K562 (cell line): ENCODE measurements at regions not wholly inside any gene's neighbourhood (a gene's known extent, or its start where the extent isn't known, plus 50 kb on each side); places are given as distances from the start of the nearest gene placed in this dataset.

Source experiments
- ATAC-seq: fragments of 200-7000 bp; cut with Tn5 transposase; 3 replicates; pipeline ENCODE4 v1.9.1; 2020; ENCODE audit warnings: moderate library complexity
- BruUV-seq: library from RNA; stranded (reverse); fragments of 400-500 nt; replicated peaks from 2 replicates; lab custom pipeline; 2021; lab: Mats Ljungman, UMichigan
- CTCF ChIA-PET: fragments of 300-600 bp; formaldehyde crosslinking; extraction: SDS; loops from one replicate; lab custom pipeline; 2021; ENCODE audit warnings: low intra/inter-chr PET ratio; lab: Yijun Ruan, JAX
- POLR2A ChIA-PET: fragments of 300-600, 350-650 bp; sonication (Branson Sonifier 250); formaldehyde crosslinking; extraction: SDS; loops from one replicate; lab custom pipeline; 2021; ENCODE audit warnings: antibody characterized with exemption, inconsistent platforms; lab: Yijun Ruan, JAX
- DNase-seq, 4 experiments: peaks; one replicate each; pipeline versions ENCODE4 v3.0.0 to v3.0.0-alpha.2; 2011 to 2018; ENCODE audit warnings: low spot score in 3 of 4, mixed read lengths in 3 of 4; ENCODE audit errors: extremely low read depth in 1 of 4
- FAIRE-seq: peaks from 2 replicates; lab custom pipeline; 2011; peaks lifted over from hg19 to GRCh38; lab: Jason Lieb, UNC
- H2AFZ ChIP-seq: 2 replicates; pipeline ENCODE4 v1.6.0; 2011; ENCODE audit warnings: low read depth, low read length, control low read depth, inconsistent platforms
- H3K27ac ChIP-seq: fragments of 200-600 bp; 3 replicates; pipeline ENCODE4 v1.8.0; 2011; ENCODE audit warnings: low read depth, mild to moderate bottlenecking, control low read depth, inconsistent platforms, low read length, moderate library complexity, mixed read lengths; ENCODE audit errors: extremely low read depth
- H3K27me3 ChIP-seq, 2 experiments: fragments of 300-600 bp in 1 of 2; 2 replicates in 1 of 2; 3 replicates in 1 of 2; pipeline versions ENCODE4 v1.6.0 to v1.8.0; 2011; ENCODE audit warnings: inconsistent platforms in 2 of 2, low read length in 2 of 2, mild to moderate bottlenecking in 1 of 2, mixed read lengths in 1 of 2, moderate library complexity in 1 of 2; ENCODE audit not compliant: control insufficient read depth in 2 of 2, insufficient read depth in 2 of 2
- H3K36me3 ChIP-seq: fragments of 300-600 bp; 3 replicates; pipeline ENCODE4 v1.8.0; 2011; ENCODE audit warnings: mild to moderate bottlenecking, low read length, inconsistent platforms; ENCODE audit not compliant: control insufficient read depth, insufficient read depth
- H3K4me1 ChIP-seq, 2 experiments: fragments of 200-600 bp in 1 of 2; replicated peaks in 1 of 2; 2 replicates in 1 of 2; 3 replicates in 1 of 2; pipeline versions ENCODE4 v1.5.1 to v1.8.0; 2011; ENCODE audit warnings: inconsistent platforms in 2 of 2, low read length in 2 of 2, mild to moderate bottlenecking in 1 of 2, mixed read lengths in 1 of 2, moderate library complexity in 1 of 2; ENCODE audit not compliant: control insufficient read depth in 2 of 2, insufficient read depth in 2 of 2
- H3K4me2 ChIP-seq: 2 replicates; pipeline ENCODE4 v1.6.1; 2011; ENCODE audit warnings: low read length, control low read depth, inconsistent platforms, mixed read lengths; ENCODE audit not compliant: insufficient read depth
- H3K4me3 ChIP-seq: fragments of 200-600 bp; sonication (generic), shearing (Covaris generic); 2 replicates; pipeline ENCODE4 v1.5.1; 2016; ENCODE audit warnings: control low read depth, inconsistent platforms
- H3K79me2 ChIP-seq: fragments of 200-600 bp; 3 replicates; pipeline ENCODE4 v1.8.0; 2011; ENCODE audit warnings: low read length, inconsistent platforms; ENCODE audit not compliant: control insufficient read depth, insufficient read depth
- H3K9ac ChIP-seq, 2 experiments: 2 replicates each; pipeline versions ENCODE4 v1.6.0 to v1.6.1; 2011; ENCODE audit warnings: low read depth in 2 of 2, low read length in 2 of 2, control low read depth in 1 of 2, inconsistent platforms in 1 of 2, mild to moderate bottlenecking in 1 of 2, mixed read lengths in 1 of 2; ENCODE audit not compliant: insufficient read depth in 1 of 2
- H3K9me1 ChIP-seq: one replicate; pipeline ENCODE4 v1.6.0; 2011; ENCODE audit warnings: inconsistent platforms, mild to moderate bottlenecking, low read length, moderate library complexity; ENCODE audit not compliant: control insufficient read depth, insufficient read depth
- H3K9me3 ChIP-seq: replicated peaks from 2 replicates; pipeline ENCODE4 v1.5.1; 2011; ENCODE audit warnings: low read depth, low read length, inconsistent platforms; ENCODE audit not compliant: control insufficient read depth, insufficient read depth
- H4K20me1 ChIP-seq: replicated peaks from 2 replicates; pipeline ENCODE4 v1.6.1; 2011; ENCODE audit warnings: low read length, inconsistent platforms, mixed read lengths; ENCODE audit not compliant: control insufficient read depth, insufficient read depth
- ASH1L ChIP-seq: fragments of 450-650 bp; IDR thresholded peaks from 2 replicates; pipeline ENCODE4 v1.6.1; 2018; ENCODE audit warnings: borderline replicate concordance, mild to moderate bottlenecking, low read depth; ENCODE audit not compliant: partially characterized antibody
- COPS2 ChIP-seq: fragments of 450-650 bp; conservative IDR thresholded peaks from 2 replicates; pipeline ENCODE4 v1.6.1; 2016; ENCODE audit warnings: mild to moderate bottlenecking, moderate library complexity
- DPF2 ChIP-seq: fragments of 450-650 bp; IDR thresholded peaks from 2 replicates; pipeline ENCODE4 v1.6.1; 2016
- EWSR1 ChIP-seq: fragments of 450-650 bp; IDR thresholded peaks from 2 replicates; pipeline ENCODE4 v1.6.1; 2018; ENCODE audit warnings: borderline replicate concordance, mild to moderate bottlenecking, low read depth, moderate library complexity; ENCODE audit not compliant: partially characterized antibody
- NCOA6 ChIP-seq: fragments of 450-650 bp; IDR thresholded peaks from 2 replicates; pipeline ENCODE4 v1.6.1; 2017; ENCODE audit warnings: mild to moderate bottlenecking
- PHF20 ChIP-seq: fragments of 450-650 bp; IDR thresholded peaks from 2 replicates; pipeline ENCODE4 v1.6.1; 2018; ENCODE audit not compliant: partially characterized antibody
- RBM34 ChIP-seq: fragments of 200-400 bp; formaldehyde crosslinking; IDR thresholded peaks from 2 replicates; pipeline ENCODE4 v1.6.1; 2018; ENCODE audit warnings: low read length, borderline replicate concordance; ENCODE audit not compliant: insufficient read depth
- ZNF77 ChIP-seq: fragments of 250-450 bp; sonication (Bioruptor Pico); IDR thresholded peaks from 2 replicates; pipeline ENCODE4 v1.5.0; 2020
- WGBS: fragments of 100-300 bp; shearing (Covaris generic); methylation state at CpG from one replicate; pipeline ENCODE4 v1.1.6; 2016; ENCODE audit warnings: low coverage, mixed read lengths; ENCODE audit not compliant: insufficient coverage; ENCODE audit errors: missing lambda C conversion rate; 5-methylcytosine and 5-hydroxymethylcytosine counted together
- in situ Hi-C: fragments of 300-500 bp; cut with MboI; formaldehyde crosslinking; loops from 4 replicates; pipeline ENCODE4 v1.15.0; 2018; ENCODE audit warnings: inconsistent platforms, mixed read lengths
- intact Hi-C: fragments of 100-400 bp; cut with micrococcal nuclease; formaldehyde crosslinking; loops from 2 replicates; pipeline ENCODE4 v1.14.2; 2022
- TF ChIP-seq, protein P1 (sequence below): conservative IDR thresholded peaks from 2 replicates; pipeline ENCODE4 v1.6.1; 2011; ENCODE audit warnings: low read depth, mild to moderate bottlenecking, low read length; ENCODE audit not compliant: control insufficient read depth
- TF ChIP-seq, protein P2 (sequence below), 3 experiments: fragments of 200-800 bp in 1 of 3; sonication (Bioruptor generic) in 1 of 3; sonication (generic) in 1 of 3; formaldehyde crosslinking in 1 of 3; IDR thresholded peaks; 2 replicates each; pipeline versions ENCODE4 v1.6.1 to v1.8.0; 2016 to 2022; ENCODE audit warnings: mild to moderate bottlenecking in 2 of 3, missing compliant biosample characterization in 2 of 3, missing genetic modification characterization in 2 of 3, missing genetic modification reagents in 1 of 3
- TF ChIP-seq, protein P3 (sequence below): fragments of 250-450 bp; sonication (Bioruptor Pico); IDR thresholded peaks from 2 replicates; pipeline ENCODE4 v1.4.0; 2020
- TF ChIP-seq, protein P4 (sequence below): IDR thresholded peaks from 2 replicates; pipeline ENCODE4 v1.6.1; 2011; ENCODE audit warnings: borderline replicate concordance, low read depth, mild to moderate bottlenecking, moderate library complexity, low read length; ENCODE audit not compliant: insufficient read depth, poor library complexity, severe bottlenecking

DNA sequence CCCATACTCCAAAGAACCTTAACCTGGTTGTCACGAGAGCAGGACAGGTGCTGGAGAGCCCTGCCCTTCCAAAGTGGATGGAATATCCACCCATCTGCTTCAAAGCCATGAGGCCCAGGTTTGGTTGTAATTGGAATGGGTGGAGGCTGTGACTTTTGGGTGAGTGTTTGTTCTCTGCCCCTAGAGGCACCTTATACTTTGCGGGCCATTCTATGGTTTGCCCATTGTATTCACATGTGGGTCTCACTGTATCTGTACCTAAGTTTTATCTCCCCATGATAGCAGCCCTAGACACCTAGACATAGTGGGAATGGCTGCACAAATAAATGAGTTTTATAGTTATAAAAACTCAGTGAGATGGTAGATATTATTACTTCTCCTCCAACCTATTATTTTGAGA lies 67.1 kb upstream of the NAA20 start (continued):
- TF ChIP-seq, protein P1, sequence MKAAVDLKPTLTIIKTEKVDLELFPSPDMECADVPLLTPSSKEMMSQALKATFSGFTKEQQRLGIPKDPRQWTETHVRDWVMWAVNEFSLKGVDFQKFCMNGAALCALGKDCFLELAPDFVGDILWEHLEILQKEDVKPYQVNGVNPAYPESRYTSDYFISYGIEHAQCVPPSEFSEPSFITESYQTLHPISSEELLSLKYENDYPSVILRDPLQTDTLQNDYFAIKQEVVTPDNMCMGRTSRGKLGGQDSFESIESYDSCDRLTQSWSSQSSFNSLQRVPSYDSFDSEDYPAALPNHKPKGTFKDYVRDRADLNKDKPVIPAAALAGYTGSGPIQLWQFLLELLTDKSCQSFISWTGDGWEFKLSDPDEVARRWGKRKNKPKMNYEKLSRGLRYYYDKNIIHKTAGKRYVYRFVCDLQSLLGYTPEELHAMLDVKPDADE, result no peak
- TF ChIP-seq, protein P2, sequence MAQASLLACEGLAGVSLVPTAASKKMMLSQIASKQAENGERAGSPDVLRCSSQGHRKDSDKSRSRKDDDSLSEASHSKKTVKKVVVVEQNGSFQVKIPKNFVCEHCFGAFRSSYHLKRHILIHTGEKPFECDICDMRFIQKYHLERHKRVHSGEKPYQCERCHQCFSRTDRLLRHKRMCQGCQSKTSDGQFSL (CRISPR knock-in tag; IDR thresholded peaks at IDR 0.05), result no peak
- TF ChIP-seq, protein P2 (tag; IDR thresholded peaks at IDR 0.05), result no peak
- TF ChIP-seq, protein P3, sequence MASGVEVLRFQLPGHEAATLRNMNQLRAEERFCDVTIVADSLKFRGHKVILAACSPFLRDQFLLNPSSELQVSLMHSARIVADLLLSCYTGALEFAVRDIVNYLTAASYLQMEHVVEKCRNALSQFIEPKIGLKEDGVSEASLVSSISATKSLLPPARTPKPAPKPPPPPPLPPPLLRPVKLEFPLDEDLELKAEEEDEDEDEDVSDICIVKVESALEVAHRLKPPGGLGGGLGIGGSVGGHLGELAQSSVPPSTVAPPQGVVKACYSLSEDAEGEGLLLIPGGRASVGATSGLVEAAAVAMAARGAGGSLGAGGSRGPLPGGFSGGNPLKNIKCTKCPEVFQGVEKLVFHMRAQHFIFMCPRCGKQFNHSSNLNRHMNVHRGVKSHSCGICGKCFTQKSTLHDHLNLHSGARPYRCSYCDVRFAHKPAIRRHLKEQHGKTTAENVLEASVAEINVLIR (CRISPR knock-in tag), result no peak
- TF ChIP-seq, all 486 proteins: peak for 0

DNA sequence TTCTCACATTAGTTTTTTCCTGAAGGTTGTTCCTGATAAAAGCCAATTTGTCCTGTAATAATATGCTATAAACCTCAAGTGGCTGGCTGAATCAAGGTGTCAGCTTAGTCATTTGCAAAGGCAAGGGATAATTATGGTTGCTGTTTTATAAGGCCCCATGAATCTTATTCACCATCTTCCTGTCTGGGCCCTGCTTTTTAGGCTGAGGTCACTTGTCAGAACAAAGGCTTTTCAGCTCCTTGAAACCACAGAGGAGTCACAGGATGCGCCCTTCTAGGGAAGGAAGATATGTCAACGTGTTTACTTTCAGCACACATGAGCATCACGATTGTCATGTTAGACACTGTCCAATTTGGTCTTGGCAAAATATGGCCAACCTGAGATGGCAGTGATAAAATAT lies 64.8 kb upstream of the NAA20 start:
- CTCF ChIA-PET, result no interaction called here
- no peaks in the 10 kb centered on the region for H3K9me3 ChIP-seq
- ATAC-seq (no peak), DNase-seq (no peak), FAIRE-seq (no peak)
- no peaks in the 10 kb centered on the region for H3K79me2 ChIP-seq
- no peaks in the 10 kb centered on the region for H4K20me1 ChIP-seq
- no peaks in the 10 kb centered on the region for H3K36me3 ChIP-seq
- intact Hi-C loops, result no loop called here
- no peak overlapping the region for H3K9ac ChIP-seq
- H2AFZ ChIP-seq, result no peak overlapping the region
- no peak overlapping the region for H3K27ac ChIP-seq
- H3K4me1 ChIP-seq, result 0 out of 5 replicates have a peak, but pooled peaks cover 0 to 2% of the 10 kb centered on the region in 2 experiments
- in situ Hi-C loops, result no loop called here
- WGBS, result 0% methylated on average over 3 of the region's 3 CpGs
- no peak overlapping the region for H3K4me2 ChIP-seq
- H3K4me3 ChIP-seq, result no peak overlapping the region
- peaks cover 0 to 7% of the 10 kb centered on the region in 2 experiments; a peak in 1 of 5 replicates for H3K27me3 ChIP-seq
- BruUV-seq, result no TSS peak
- H3K9me1 ChIP-seq, result no peaks in the 10 kb centered on the region
- POLR2A ChIA-PET, result no interaction called here
- no peak for TF ChIP-seq COPS2
- no peak for TF ChIP-seq ASH1L
- no peak for TF ChIP-seq DPF2
- TF ChIP-seq EWSR1, result no peak
- no peak for TF ChIP-seq NCOA6
- no peak for TF ChIP-seq ZNF77 (CRISPR knock-in tag)
- TF ChIP-seq PHF20, result no peak
- TF ChIP-seq, protein P4, sequence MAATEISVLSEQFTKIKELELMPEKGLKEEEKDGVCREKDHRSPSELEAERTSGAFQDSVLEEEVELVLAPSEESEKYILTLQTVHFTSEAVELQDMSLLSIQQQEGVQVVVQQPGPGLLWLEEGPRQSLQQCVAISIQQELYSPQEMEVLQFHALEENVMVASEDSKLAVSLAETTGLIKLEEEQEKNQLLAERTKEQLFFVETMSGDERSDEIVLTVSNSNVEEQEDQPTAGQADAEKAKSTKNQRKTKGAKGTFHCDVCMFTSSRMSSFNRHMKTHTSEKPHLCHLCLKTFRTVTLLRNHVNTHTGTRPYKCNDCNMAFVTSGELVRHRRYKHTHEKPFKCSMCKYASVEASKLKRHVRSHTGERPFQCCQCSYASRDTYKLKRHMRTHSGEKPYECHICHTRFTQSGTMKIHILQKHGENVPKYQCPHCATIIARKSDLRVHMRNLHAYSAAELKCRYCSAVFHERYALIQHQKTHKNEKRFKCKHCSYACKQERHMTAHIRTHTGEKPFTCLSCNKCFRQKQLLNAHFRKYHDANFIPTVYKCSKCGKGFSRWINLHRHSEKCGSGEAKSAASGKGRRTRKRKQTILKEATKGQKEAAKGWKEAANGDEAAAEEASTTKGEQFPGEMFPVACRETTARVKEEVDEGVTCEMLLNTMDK, result no peak
- no peak for TF ChIP-seq RBM34
